Neural crest cell (in vitro differentiated cells): ENCODE measurements at regions not wholly inside any gene's neighbourhood (a gene's known extent, or its start where the extent isn't known, plus 50 kb on each side); places are given as distances from the start of the nearest gene placed in this dataset.

ENCODE experiments used
- DNase-seq: peaks from one replicate; pipeline ENCODE4 v3.0.0; 2021; ENCODE audit warnings: low read depth, mixed read lengths, low spot score
- H3K27ac Mint-ChIP-seq: one replicate; pipeline ENCODE4 v1.8.0; 2021; ENCODE audit warnings: mild to moderate bottlenecking, mixed read lengths; ENCODE audit not compliant: unreplicated experiment
- H3K27me3 Mint-ChIP-seq: 2 replicates; pipeline ENCODE4 v1.8.0; 2021; ENCODE audit warnings: low read depth, mild to moderate bottlenecking, mixed read lengths
- H3K36me3 Mint-ChIP-seq: 2 replicates; pipeline ENCODE4 v1.8.0; 2021; ENCODE audit warnings: low read depth, mild to moderate bottlenecking, mixed read lengths
- H3K4me1 Mint-ChIP-seq: 2 replicates; pipeline ENCODE4 v1.8.0; 2021; ENCODE audit warnings: mixed read lengths
- H3K4me3 Mint-ChIP-seq: one replicate; pipeline ENCODE4 v1.8.0; 2021; ENCODE audit warnings: mild to moderate bottlenecking, mixed read lengths
- H3K9me3 Mint-ChIP-seq: 2 replicates; pipeline ENCODE4 v1.8.0; 2021; ENCODE audit warnings: mixed read lengths
- TF ChIP-seq, protein P1 (sequence below): fragments of 200-600 bp; sonication (generic); conservative IDR thresholded peaks from 2 replicates; pipeline ENCODE4 v1.5.0; 2021; ENCODE audit warnings: antibody characterized with exemption, mild to moderate bottlenecking

DNA sequence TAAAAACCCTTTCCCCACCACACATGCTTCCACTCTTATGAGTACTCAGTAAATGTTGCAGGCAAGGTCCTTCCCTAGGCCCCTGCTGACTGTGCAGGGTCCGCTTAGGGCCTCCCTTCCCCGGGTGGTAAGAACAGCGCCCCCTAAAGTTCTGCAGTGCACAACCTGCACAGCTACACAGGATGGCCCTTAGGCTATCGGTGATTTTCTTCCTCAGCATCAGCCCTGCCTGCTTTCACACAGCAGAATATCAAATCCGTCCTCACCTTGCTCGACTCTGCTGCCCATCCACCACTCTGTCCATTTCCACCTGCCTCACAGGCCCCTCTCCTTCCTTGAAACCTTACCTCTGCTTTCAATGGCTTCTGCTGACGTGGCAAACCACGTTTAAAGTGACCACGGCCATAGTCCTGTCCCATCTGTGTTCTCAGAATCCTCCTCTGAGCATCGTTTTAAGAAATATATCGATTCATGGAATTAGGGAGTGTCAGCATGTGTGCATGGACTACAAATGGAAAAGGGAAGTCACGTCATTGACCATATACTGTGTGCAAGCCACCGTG lies 51.4 kb upstream of the TMEM132E start:
- no peak overlapping the region for H3K27ac Mint-ChIP-seq
- DNase-seq, result no peak
- H3K4me3 Mint-ChIP-seq, result no peak overlapping the region
- H3K9me3 Mint-ChIP-seq, result no peaks in the 10 kb centered on the region
- no peaks in the 10 kb centered on the region for H3K36me3 Mint-ChIP-seq
- TF ChIP-seq, protein P1, sequence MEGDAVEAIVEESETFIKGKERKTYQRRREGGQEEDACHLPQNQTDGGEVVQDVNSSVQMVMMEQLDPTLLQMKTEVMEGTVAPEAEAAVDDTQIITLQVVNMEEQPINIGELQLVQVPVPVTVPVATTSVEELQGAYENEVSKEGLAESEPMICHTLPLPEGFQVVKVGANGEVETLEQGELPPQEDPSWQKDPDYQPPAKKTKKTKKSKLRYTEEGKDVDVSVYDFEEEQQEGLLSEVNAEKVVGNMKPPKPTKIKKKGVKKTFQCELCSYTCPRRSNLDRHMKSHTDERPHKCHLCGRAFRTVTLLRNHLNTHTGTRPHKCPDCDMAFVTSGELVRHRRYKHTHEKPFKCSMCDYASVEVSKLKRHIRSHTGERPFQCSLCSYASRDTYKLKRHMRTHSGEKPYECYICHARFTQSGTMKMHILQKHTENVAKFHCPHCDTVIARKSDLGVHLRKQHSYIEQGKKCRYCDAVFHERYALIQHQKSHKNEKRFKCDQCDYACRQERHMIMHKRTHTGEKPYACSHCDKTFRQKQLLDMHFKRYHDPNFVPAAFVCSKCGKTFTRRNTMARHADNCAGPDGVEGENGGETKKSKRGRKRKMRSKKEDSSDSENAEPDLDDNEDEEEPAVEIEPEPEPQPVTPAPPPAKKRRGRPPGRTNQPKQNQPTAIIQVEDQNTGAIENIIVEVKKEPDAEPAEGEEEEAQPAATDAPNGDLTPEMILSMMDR, result peak; percentile 37
- H3K27me3 Mint-ChIP-seq, result peaks cover 32% of the 10 kb centered on the region
- peaks cover 4% of the 10 kb centered on the region for H3K4me1 Mint-ChIP-seq

DNA sequence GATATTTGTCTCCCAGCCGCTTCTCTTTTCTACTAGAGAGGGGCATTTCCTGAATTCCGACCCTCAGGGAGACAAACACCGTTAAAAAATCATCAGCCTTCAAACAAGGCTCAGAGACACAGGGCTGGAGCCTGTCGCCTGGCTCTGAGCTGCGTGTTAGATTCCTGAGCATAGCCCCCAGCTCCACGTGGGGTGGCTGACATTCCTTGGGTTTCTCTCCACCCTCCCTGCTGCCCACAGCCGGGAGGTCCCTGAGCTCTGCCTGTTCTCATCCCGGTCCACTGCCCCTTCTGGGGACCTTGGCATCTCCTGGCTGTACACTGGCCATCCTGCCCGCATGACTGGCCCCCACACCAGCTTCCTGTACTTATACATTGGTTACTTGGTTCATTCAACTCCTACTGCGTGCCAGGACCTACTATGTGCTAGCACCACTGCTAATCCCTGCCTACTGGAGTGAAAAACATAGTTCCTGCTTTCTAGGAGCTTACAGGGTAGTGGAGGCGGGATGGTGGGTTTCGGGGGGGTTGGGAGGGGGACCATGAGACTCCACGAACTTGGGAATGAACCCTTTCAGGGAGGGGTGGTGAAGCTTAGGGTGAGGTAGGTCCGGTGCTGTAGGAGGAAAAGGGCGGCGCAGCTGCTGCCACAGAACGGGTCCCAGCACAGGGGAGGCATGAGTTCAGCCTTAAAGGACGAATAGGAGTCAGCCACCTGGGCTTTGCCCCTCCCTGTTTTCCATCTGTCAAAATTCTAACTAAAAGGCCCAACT lies 52.1 kb upstream of the TMEM132E start:
- H3K36me3 Mint-ChIP-seq, result no peaks in the 10 kb centered on the region
- DNase-seq, result no peak
- H3K9me3 Mint-ChIP-seq, result no peaks in the 10 kb centered on the region
- peaks cover 28% of the 10 kb centered on the region for H3K27me3 Mint-ChIP-seq
- TF ChIP-seq, protein P1, result no peak
- H3K4me3 Mint-ChIP-seq, result no peak overlapping the region
- H3K27ac Mint-ChIP-seq, result no peak overlapping the region
- peaks cover 4% of the 10 kb centered on the region for H3K4me1 Mint-ChIP-seq

DNA sequence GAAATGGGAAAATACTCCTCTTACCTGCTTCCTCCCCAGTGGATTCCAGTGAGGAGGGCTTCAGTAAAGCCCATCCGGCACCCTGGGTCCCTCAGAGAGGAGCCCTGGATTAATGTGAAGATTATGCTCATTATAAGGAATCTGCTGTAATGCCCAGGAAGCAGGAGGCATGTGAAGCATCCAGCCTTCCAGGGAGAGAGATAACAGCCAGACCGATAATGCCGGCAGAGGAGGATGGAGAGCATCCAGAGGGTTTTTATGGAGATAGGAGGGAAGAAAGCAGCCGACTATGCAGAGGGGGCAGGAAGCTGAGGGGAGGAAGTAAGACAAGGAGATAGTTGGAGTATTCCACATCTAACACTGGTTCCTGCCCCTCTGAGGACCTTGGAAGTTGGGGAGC lies 53.7 kb upstream of the TMEM132E start:
- Mint-ChIP-seq H3K9me3 (no peaks in the 10 kb centered on the region), H3K27ac (no peak overlapping the region), H3K27me3 (peaks cover 26% of the 10 kb centered on the region), H3K4me1 (peaks cover 2% of the 10 kb centered on the region), H3K4me3 (no peak overlapping the region), H3K36me3 (no peaks in the 10 kb centered on the region)
- DNase-seq, result no peak
- TF ChIP-seq, protein P1, result no peak

DNA sequence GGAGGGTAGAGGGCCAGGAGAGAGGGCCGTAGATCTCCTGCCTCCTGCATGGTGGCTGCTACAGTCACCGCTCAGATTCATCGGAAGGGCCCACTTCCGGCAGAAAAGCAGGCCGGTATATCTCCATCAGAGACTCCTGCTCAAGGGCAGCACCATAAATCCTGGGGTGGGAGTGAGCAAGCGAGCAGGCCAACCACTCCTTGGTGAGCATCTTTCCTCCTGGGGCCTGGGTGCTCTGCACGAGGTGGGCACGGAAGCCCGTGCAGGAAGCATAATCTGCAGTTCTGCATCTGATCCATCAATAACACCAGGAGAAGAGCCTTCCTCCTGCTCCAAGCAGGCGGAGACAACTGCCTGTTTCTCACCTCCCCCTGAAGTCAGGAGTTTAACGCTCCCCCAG lies 57.4 kb upstream of the TMEM132E start:
- Mint-ChIP-seq H3K36me3 (no peaks in the 10 kb centered on the region), H3K9me3 (no peaks in the 10 kb centered on the region), H3K27ac (no peak overlapping the region), H3K4me1 (no peaks in the 10 kb centered on the region), H3K27me3 (peaks cover 39% of the 10 kb centered on the region), H3K4me3 (no peak overlapping the region)
- no peak for DNase-seq
- TF ChIP-seq, protein P1, result no peak

DNA sequence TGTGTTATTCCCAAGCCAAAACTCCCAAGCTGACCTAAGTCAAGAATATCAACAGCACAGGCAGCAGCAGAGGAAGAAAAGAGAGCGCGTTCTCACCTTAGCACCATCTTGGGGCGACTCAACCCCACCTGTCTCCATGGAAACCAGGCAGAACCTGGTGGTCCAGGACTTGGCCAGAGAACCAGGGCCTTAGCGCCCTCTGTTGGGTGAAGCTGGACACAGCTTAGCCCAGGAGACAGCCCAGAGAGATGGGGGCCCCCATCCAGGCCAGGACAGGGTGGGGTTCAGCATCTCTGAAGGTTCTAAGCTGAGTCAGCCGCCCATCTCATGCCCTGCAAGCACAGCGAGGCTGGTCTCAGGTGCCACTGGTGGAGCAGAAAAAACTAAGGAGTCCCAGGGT lies 60.1 kb upstream of the TMEM132E start:
- Mint-ChIP-seq H3K36me3 (no peaks in the 10 kb centered on the region), H3K27me3 (peaks cover 51% of the 10 kb centered on the region), H3K4me3 (no peak overlapping the region), H3K9me3 (no peaks in the 10 kb centered on the region), H3K4me1 (no peaks in the 10 kb centered on the region), H3K27ac (no peak overlapping the region)
- DNase-seq, result peak; percentile 11
- TF ChIP-seq, protein P1, result peak; percentile 56
